ENCODE measurements at regions not wholly inside any gene's neighbourhood (a gene's known extent, or its start where the extent isn't known, plus 50 kb on each side); places are given as distances from the start of the nearest gene placed in this dataset.

DNA sequence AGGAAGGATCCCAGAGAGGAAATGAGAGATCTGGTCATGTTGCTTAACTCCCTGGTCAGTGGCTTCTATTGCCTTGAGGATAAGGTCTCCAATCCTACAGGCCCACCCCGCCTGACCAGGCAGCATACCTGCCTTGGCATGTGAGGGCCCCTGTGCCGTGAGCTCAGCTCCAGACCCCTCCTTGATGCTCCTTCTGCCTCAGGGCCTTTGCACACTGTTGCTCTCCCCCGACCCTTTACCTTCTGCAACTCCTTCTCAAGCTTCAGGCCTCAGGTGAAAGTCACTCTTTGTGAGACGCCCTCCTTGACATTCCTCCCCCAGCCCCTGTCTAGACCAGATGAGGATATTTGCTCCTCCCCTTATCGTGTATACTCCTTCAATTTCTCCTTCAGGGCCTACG lies 62.8 kb downstream of the FAM241B start:
- no peak overlapping the region for H2BK20ac ChIP-seq (ENCODE audit: low read depth, low read length, poor library complexity, severe bottlenecking)
- no peak overlapping the region for H3K4ac ChIP-seq (ENCODE audit: low read depth, low read length)
- DNase-seq = no peak
- H3K23me2 ChIP-seq (ENCODE audit: insufficient read length, low read depth, low read length, poor library complexity, severe bottlenecking) = no peaks in the 10 kb centered on the region
- no peak overlapping the region for H3K18ac ChIP-seq (ENCODE audit: insufficient read length, low read depth, low read length)
- Mint-ChIP-seq H3K27ac (no peak overlapping the region), H3K36me3 (ENCODE audit: insufficient read depth in 1 of 3, low read depth in 3 of 3) (no peaks in the 10 kb centered on the region), H3K4me1 (peaks cover 2 to 3% of the 10 kb centered on the region in 2 experiments; a peak in 2 of 4 replicates), H3K4me3 (no peak overlapping the region), H3K27me3 (ENCODE audit: low read depth) (peaks cover 14% of the 10 kb centered on the region), H3K9me3 (no peaks in the 10 kb centered on the region; a peak in 1 of 5 replicates)
- no peak overlapping the region for H2BK15ac ChIP-seq (ENCODE audit: low read depth, low read length)
- no peaks in the 10 kb centered on the region for H3K27me3 ChIP-seq (ENCODE audit: insufficient read depth, low read length)
- H3K56ac ChIP-seq (ENCODE audit: insufficient read length, low read depth, low read length) = no peak overlapping the region
- no peaks in the 10 kb centered on the region for H3K4me1 ChIP-seq (ENCODE audit: insufficient read depth, low read length)
- H4K5ac ChIP-seq (ENCODE audit: insufficient read length, low read depth, low read length) = no peak overlapping the region
- no peak overlapping the region for H2BK12ac ChIP-seq (ENCODE audit: insufficient read length, low read depth, low read length)
- no peak overlapping the region for H2BK120ac ChIP-seq (ENCODE audit: low read depth, low read length, poor library complexity, severe bottlenecking)
- H3K27ac ChIP-seq (ENCODE audit: insufficient read length, low read depth, low read length) = no peak overlapping the region
- TF ChIP-seq, protein P1, sequence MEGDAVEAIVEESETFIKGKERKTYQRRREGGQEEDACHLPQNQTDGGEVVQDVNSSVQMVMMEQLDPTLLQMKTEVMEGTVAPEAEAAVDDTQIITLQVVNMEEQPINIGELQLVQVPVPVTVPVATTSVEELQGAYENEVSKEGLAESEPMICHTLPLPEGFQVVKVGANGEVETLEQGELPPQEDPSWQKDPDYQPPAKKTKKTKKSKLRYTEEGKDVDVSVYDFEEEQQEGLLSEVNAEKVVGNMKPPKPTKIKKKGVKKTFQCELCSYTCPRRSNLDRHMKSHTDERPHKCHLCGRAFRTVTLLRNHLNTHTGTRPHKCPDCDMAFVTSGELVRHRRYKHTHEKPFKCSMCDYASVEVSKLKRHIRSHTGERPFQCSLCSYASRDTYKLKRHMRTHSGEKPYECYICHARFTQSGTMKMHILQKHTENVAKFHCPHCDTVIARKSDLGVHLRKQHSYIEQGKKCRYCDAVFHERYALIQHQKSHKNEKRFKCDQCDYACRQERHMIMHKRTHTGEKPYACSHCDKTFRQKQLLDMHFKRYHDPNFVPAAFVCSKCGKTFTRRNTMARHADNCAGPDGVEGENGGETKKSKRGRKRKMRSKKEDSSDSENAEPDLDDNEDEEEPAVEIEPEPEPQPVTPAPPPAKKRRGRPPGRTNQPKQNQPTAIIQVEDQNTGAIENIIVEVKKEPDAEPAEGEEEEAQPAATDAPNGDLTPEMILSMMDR (conservative IDR thresholded peaks at IDR 0.05) = no peak
- H2AK5ac ChIP-seq (ENCODE audit: insufficient read length, low read length) = no peak overlapping the region
- H3K79me1 ChIP-seq (ENCODE audit: insufficient read depth, low read depth, low read length, poor library complexity, severe bottlenecking) = no peaks in the 10 kb centered on the region
- H4K20me1 ChIP-seq (ENCODE audit: control insufficient read depth, insufficient read depth, insufficient read length) = no peaks in the 10 kb centered on the region
- no peaks in the 10 kb centered on the region for H3K9me3 ChIP-seq (ENCODE audit: control insufficient read depth, low read depth, low read length)
- no peak overlapping the region for H2BK5ac ChIP-seq (ENCODE audit: insufficient read length, low read length)
- no peak overlapping the region for H3K9ac ChIP-seq (ENCODE audit: extremely low read depth, insufficient read length, low read length)
- no peak overlapping the region for H3K23ac ChIP-seq (ENCODE audit: insufficient read length, low read depth, low read length)
- no peak overlapping the region for H4K91ac ChIP-seq (ENCODE audit: insufficient read length, low read depth, low read length)
- no peak overlapping the region for H3K14ac ChIP-seq (ENCODE audit: insufficient read depth, low read length)
- H3T11ph ChIP-seq (ENCODE audit: low read length) = no peak overlapping the region
- no peak overlapping the region for H2AFZ ChIP-seq (ENCODE audit: low read length)
- no peak overlapping the region for H4K8ac ChIP-seq (replicated peaks; ENCODE audit: insufficient read length, low read depth, low read length)
- WGBS (ENCODE audit: extremely low coverage, insufficient read length, low lambda C conversion rate) = no CpG with 5 or more reads among the region's 6 CpGs
- no peaks in the 10 kb centered on the region; the same call in 1 of the 2 replicates for H3K79me2 ChIP-seq (ENCODE audit: insufficient read depth, low read length)
- H3K4me2 ChIP-seq (ENCODE audit: insufficient read depth, insufficient read length, low read length) = no peak overlapping the region

All from H9 (cell line).